ENCODE measurements at regions not wholly inside any gene's neighbourhood (a gene's known extent, or its start where the extent isn't known, plus 50 kb on each side); places are given as distances from the start of the nearest gene placed in this dataset.

DNA sequence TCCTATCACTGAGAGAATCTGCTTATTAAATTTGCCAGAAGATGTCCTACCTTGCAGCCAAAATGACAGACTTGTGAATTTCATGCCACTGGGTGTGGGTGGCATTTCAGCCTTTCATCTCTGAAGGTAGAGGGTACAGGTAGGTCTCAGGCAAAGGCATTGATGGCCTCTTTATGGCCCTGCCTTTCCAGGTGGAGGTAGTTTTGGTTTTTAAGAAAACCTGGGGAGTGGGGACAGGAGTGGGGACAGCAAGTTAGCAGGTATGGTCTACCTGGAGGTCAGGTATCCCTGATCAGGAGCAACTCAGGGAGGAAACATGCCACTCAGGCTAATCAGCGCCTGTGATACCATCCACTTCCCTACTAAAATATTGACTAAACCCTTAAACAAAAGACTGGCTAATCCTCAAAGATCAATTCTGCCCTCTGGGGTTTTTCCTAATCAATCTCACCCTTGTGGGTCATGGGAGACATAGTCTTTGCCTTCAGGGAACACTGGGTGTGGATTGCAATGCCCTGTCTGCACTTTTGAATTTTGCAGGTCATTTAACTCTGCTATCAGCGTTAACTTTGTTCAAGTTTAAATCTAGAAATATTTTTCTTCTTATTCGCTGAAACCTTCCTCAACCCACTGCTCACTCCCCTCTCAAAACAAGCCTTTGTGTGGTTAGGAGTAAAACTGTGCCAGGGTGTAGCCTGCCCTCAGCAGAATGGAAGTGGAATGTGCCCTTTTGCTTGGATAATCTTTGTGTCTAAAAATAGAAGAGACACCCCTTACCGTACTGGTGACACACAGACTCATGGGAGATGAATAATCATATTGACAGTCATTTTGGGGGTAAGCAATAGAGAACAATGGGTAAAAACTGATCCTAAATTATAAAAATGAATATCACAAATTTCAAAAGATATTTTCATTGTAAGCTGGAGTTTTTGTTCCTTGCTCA lies 233.7 kb downstream of the COG6 start:
- H3K27ac ChIP-seq (ENCODE audit: low read depth, low read length): peak overlapping the region; percentile 63
- peaks cover 0 to 9% (median 7%) of the 10 kb centered on the region in 5 donors for H3K9me3 ChIP-seq (ENCODE audit: control insufficient read depth in 5 of 5, low read length in 5 of 5)
- H3K27me3 ChIP-seq (ENCODE audit: control insufficient read depth in 5 of 5, insufficient read depth in 4 of 5, low read length in 5 of 5): no peaks in the 10 kb centered on the region
- H3K4me3 ChIP-seq (ENCODE audit: low read depth in 1 of 5, low read length in 5 of 5): peak overlapping the region in 2 of 5 donors; percentile 13 to 18
- H3K9ac ChIP-seq (ENCODE audit: low read length in 5 of 5): peak overlapping the region in 2 of 5 donors; percentile 19 to 63
- H3K4me1 ChIP-seq (ENCODE audit: control insufficient read depth in 5 of 5, insufficient read depth in 5 of 5, low read length in 5 of 5): peaks cover 0 to 39% (median 30%) of the 10 kb centered on the region in 5 donors
- no peaks in the 10 kb centered on the region for H3K36me3 ChIP-seq (ENCODE audit: control insufficient read depth in 5 of 5, insufficient read depth in 5 of 5, low read length in 5 of 5)

GRCh38 chr13:39890537-39890936 lies 235.1 kb downstream of the COG6 start:
- Histone ChIP-seq H3K4me3 (ENCODE audit: low read depth in 1 of 5, low read length in 5 of 5) (no peak overlapping the region), H3K9ac (ENCODE audit: low read length in 5 of 5) (no peak overlapping the region), H3K4me1 (ENCODE audit: control insufficient read depth in 5 of 5, insufficient read depth in 5 of 5, low read length in 5 of 5) (peaks cover 0 to 43% (median 33%) of the 10 kb centered on the region in 5 donors), H3K9me3 (ENCODE audit: control insufficient read depth in 5 of 5, low read length in 5 of 5) (peaks cover 0 to under 1% (median 0%) of the 10 kb centered on the region in 5 donors), H3K27me3 (ENCODE audit: control insufficient read depth in 5 of 5, insufficient read depth in 4 of 5, low read length in 5 of 5) (no peaks in the 10 kb centered on the region), H3K36me3 (ENCODE audit: control insufficient read depth in 5 of 5, insufficient read depth in 5 of 5, low read length in 5 of 5) (no peaks in the 10 kb centered on the region), H3K27ac (ENCODE audit: low read depth, low read length) (no peak overlapping the region)

- Histone ChIP-seq H3K4me3 (ENCODE audit: low read depth in 1 of 5, low read length in 5 of 5) (peak overlapping the region in 1 of 5 donors; percentile 11), H3K4me1 (ENCODE audit: control insufficient read depth in 5 of 5, insufficient read depth in 5 of 5, low read length in 5 of 5) (peaks cover 0 to 35% (median 22%) of the 10 kb centered on the region in 5 donors)
Measured at GRCh38 chr13:39892721-39893685, 237.5 kb downstream of the COG6 start.

DNA sequence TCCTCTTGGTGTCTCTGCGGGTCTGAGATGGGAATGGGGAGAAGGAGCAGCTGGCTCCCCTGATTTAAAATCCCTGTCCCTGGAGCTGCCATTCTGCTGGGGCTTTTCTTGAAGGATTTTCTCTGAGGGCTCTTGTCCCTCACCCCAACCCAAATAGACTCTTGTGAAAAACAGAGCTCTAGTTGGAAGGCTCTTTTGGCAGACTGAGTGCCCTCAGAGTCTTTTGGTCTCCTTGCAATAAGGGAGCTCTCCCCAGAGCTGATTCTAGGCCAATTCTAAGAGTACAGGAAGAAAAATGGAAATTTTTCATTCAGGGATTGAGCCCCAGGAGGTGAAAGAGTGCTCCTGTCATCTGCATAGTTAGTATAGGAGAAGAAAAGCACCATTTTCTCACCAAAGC lies 238.3 kb downstream of the COG6 start:
- H3K9ac ChIP-seq (ENCODE audit: low read length in 5 of 5): peak overlapping the region in 1 of 5 donors; percentile 26
- H3K27me3 ChIP-seq (ENCODE audit: control insufficient read depth in 5 of 5, insufficient read depth in 4 of 5, low read length in 5 of 5): no peaks in the 10 kb centered on the region
- H3K36me3 ChIP-seq (ENCODE audit: control insufficient read depth in 5 of 5, insufficient read depth in 5 of 5, low read length in 5 of 5): no peaks in the 10 kb centered on the region
- H3K4me1 ChIP-seq (ENCODE audit: control insufficient read depth in 5 of 5, insufficient read depth in 5 of 5, low read length in 5 of 5): peaks cover 0 to 33% (median 17%) of the 10 kb centered on the region in 5 donors
- H3K4me3 ChIP-seq (ENCODE audit: low read depth in 1 of 5, low read length in 5 of 5): no peak overlapping the region
- H3K9me3 ChIP-seq (ENCODE audit: control insufficient read depth in 5 of 5, low read length in 5 of 5): no peaks in the 10 kb centered on the region
- peak overlapping the region; percentile 32 for H3K27ac ChIP-seq (ENCODE audit: low read depth, low read length)

More at GRCh38 chr13:39892721-39893685, 237.5 kb downstream of the COG6 start:
- Histone ChIP-seq H3K36me3 (ENCODE audit: control insufficient read depth in 5 of 5, insufficient read depth in 5 of 5, low read length in 5 of 5) (no peaks in the 10 kb centered on the region), H3K27me3 (ENCODE audit: control insufficient read depth in 5 of 5, insufficient read depth in 4 of 5, low read length in 5 of 5) (no peaks in the 10 kb centered on the region), H3K9me3 (ENCODE audit: control insufficient read depth in 5 of 5, low read length in 5 of 5) (no peaks in the 10 kb centered on the region), H3K9ac (ENCODE audit: low read length in 5 of 5) (no peak overlapping the region), H3K27ac (ENCODE audit: low read depth, low read length) (peak overlapping the region; percentile 32)

DNA sequence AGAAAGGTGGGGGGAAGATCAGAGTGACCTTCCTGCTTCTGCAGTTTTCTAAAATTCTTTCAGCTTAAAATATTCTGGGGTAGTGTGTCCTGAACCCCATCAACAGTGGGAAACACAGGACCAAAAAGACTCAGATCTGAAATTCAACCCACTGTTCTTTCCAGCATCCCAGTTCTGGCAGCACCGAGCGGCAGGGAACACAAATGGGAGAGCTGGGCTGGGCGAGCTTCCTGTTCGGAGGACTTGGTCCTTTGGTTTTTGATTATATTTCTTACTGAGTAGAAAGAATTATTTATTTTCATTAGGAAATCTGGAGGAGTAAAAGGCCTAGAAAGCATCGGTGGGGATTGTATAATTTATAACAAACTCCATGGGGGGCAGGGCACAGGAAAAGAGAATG lies 239.1 kb downstream of the COG6 start:
- Histone ChIP-seq H3K36me3 (ENCODE audit: control insufficient read depth in 5 of 5, insufficient read depth in 5 of 5, low read length in 5 of 5) (no peaks in the 10 kb centered on the region), H3K9ac (ENCODE audit: low read length in 5 of 5) (no peak overlapping the region), H3K4me1 (ENCODE audit: control insufficient read depth in 5 of 5, insufficient read depth in 5 of 5, low read length in 5 of 5) (peaks cover 0 to 25% (median 11%) of the 10 kb centered on the region in 5 donors), H3K27ac (ENCODE audit: low read depth, low read length) (no peak overlapping the region), H3K9me3 (ENCODE audit: control insufficient read depth in 5 of 5, low read length in 5 of 5) (no peaks in the 10 kb centered on the region), H3K27me3 (ENCODE audit: control insufficient read depth in 5 of 5, insufficient read depth in 4 of 5, low read length in 5 of 5) (no peaks in the 10 kb centered on the region), H3K4me3 (ENCODE audit: low read depth in 1 of 5, low read length in 5 of 5) (no peak overlapping the region)

DNA sequence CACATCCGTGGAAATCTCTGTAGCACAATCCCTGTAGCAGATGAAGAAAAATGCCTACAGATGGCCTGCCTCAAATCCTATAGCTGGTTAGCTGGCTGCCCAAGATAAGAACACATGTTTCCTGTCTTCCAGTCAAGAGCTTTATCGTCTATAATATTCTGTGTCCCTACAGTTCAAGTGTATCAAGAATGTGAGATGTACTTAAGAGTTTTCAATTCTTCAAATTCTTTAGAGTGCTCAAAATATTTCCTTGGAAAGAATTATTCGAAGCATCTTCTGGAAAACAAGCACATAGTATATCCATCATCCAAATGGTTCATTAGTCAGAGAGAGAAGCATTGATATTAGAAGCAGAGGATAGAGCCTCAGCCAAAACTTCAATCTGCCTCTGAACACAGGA lies 239.8 kb downstream of the COG6 start:
- H3K9me3 ChIP-seq (ENCODE audit: control insufficient read depth in 5 of 5, low read length in 5 of 5): no peaks in the 10 kb centered on the region
- no peaks in the 10 kb centered on the region for H3K36me3 ChIP-seq (ENCODE audit: control insufficient read depth in 5 of 5, insufficient read depth in 5 of 5, low read length in 5 of 5)
- H3K27me3 ChIP-seq (ENCODE audit: control insufficient read depth in 5 of 5, insufficient read depth in 4 of 5, low read length in 5 of 5): no peaks in the 10 kb centered on the region
- no peak overlapping the region for H3K27ac ChIP-seq (ENCODE audit: low read depth, low read length)
- no peak overlapping the region for H3K9ac ChIP-seq (ENCODE audit: low read length in 5 of 5)
- no peak overlapping the region for H3K4me3 ChIP-seq (ENCODE audit: low read depth in 1 of 5, low read length in 5 of 5)
- peaks cover 0 to 19% (median 10%) of the 10 kb centered on the region in 5 donors for H3K4me1 ChIP-seq (ENCODE audit: control insufficient read depth in 5 of 5, insufficient read depth in 5 of 5, low read length in 5 of 5)

DNA sequence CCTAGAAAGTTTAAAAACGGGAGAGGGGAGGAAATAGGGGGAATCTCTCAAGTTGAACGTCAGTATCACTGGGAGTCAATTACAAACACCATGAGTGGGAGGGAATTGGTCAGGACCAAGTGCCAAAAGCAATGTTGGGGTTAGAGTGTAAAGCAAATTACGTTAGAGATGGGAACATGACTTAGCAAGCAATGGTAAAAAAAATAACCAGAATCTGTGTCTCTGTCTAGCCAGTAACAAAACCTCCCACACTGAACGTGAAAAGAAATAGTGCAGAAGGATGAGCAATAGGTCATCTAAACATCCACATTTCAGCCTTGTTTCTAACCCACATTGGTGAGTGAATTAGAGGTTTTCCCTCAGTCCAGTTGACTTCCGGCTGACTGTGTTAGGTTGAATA lies 242.2 kb downstream of the COG6 start:
- Histone ChIP-seq H3K27me3 (ENCODE audit: control insufficient read depth in 5 of 5, insufficient read depth in 4 of 5, low read length in 5 of 5) (no peaks in the 10 kb centered on the region), H3K27ac (ENCODE audit: low read depth, low read length) (no peak overlapping the region), H3K9ac (ENCODE audit: low read length in 5 of 5) (no peak overlapping the region), H3K4me3 (ENCODE audit: low read depth in 1 of 5, low read length in 5 of 5) (no peak overlapping the region), H3K9me3 (ENCODE audit: control insufficient read depth in 5 of 5, low read length in 5 of 5) (no peaks in the 10 kb centered on the region), H3K36me3 (ENCODE audit: control insufficient read depth in 5 of 5, insufficient read depth in 5 of 5, low read length in 5 of 5) (no peaks in the 10 kb centered on the region), H3K4me1 (ENCODE audit: control insufficient read depth in 5 of 5, insufficient read depth in 5 of 5, low read length in 5 of 5) (peaks cover 0 to 19% (median 9%) of the 10 kb centered on the region in 5 donors)

GRCh38 chr13:39900106-39900750 lies 244.8 kb downstream of the COG6 start:
- H3K4me3 ChIP-seq (ENCODE audit: low read depth in 1 of 5, low read length in 5 of 5): no peak overlapping the region
- H3K9ac ChIP-seq (ENCODE audit: low read length in 5 of 5): no peak overlapping the region
- H3K27ac ChIP-seq (ENCODE audit: low read depth, low read length): no peak overlapping the region
- H3K27me3 ChIP-seq (ENCODE audit: control insufficient read depth in 5 of 5, insufficient read depth in 4 of 5, low read length in 5 of 5): no peaks in the 10 kb centered on the region
- H3K4me1 ChIP-seq (ENCODE audit: control insufficient read depth in 5 of 5, insufficient read depth in 5 of 5, low read length in 5 of 5): no peaks in the 10 kb centered on the region
- H3K36me3 ChIP-seq (ENCODE audit: control insufficient read depth in 5 of 5, insufficient read depth in 5 of 5, low read length in 5 of 5): no peaks in the 10 kb centered on the region
- H3K9me3 ChIP-seq (ENCODE audit: control insufficient read depth in 5 of 5, low read length in 5 of 5): no peaks in the 10 kb centered on the region

DNA sequence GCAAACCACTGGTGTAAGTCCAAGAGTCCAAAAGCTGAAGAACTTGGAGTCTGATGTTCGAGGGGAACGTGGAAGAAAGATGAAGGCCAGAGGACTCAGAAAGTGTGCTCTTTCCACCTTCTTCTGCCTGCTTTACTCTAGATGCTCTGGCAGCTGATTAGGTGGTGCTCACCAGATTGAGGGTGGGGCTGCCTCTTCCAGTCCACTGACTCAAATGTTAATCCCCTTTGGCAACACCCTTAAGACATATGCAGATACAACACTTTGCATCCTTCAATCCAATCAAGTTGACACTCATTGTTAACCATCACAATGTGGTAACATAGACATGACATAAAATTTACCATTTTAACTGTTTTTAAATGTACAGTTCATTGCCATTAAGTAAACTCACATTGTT lies 249.5 kb downstream of the COG6 start:
- H3K9me3 ChIP-seq (ENCODE audit: control insufficient read depth in 5 of 5, low read length in 5 of 5): no peaks in the 10 kb centered on the region
- H3K4me3 ChIP-seq (ENCODE audit: low read depth in 1 of 5, low read length in 5 of 5): no peak overlapping the region
- no peaks in the 10 kb centered on the region for H3K27me3 ChIP-seq (ENCODE audit: control insufficient read depth in 5 of 5, insufficient read depth in 4 of 5, low read length in 5 of 5)
- no peaks in the 10 kb centered on the region for H3K4me1 ChIP-seq (ENCODE audit: control insufficient read depth in 5 of 5, insufficient read depth in 5 of 5, low read length in 5 of 5)
- no peak overlapping the region for H3K27ac ChIP-seq (ENCODE audit: low read depth, low read length)
- H3K36me3 ChIP-seq (ENCODE audit: control insufficient read depth in 5 of 5, insufficient read depth in 5 of 5, low read length in 5 of 5): no peaks in the 10 kb centered on the region
- H3K9ac ChIP-seq (ENCODE audit: low read length in 5 of 5): no peak overlapping the region

Measured in subcutaneous abdominal adipose tissue (tissue), 5 donors.